Panc1 (cell line): ENCODE measurements at regions not wholly inside any gene's neighbourhood (a gene's known extent, or its start where the extent isn't known, plus 50 kb on each side); places are given as distances from the start of the nearest gene placed in this dataset.

Experiments
- ATAC-seq: fragments of 200-7000 bp; cut with Tn5 transposase; 2 replicates; pipeline ENCODE4 v1.9.1; 2020; ENCODE audit warnings: mild to moderate bottlenecking, moderate library complexity
- BruUV-seq: library from RNA; stranded (reverse); fragments of 400-500 nt; replicated peaks from 2 replicates; lab custom pipeline; 2021; lab: Mats Ljungman, UMichigan
- CTCF ChIA-PET: fragments of 300-600 bp; sonication (Branson Sonifier 250); formaldehyde crosslinking; loops from one replicate; lab custom pipeline; 2022; ENCODE audit warnings: antibody characterized with exemption; lab: Charles Lee
- POLR2A ChIA-PET: fragments of 300-600 bp; sonication (Branson Sonifier 250); formaldehyde crosslinking; loops from one replicate; lab custom pipeline; 2022; ENCODE audit warnings: antibody characterized with exemption; lab: Charles Lee
- DNase-seq: peaks from one replicate; pipeline ENCODE4 v3.0.0-alpha.2; 2010; ENCODE audit warnings: low read depth, low spot score
- H3K27ac ChIP-seq: 2 replicates; pipeline ENCODE4 v1.5.1; 2011; ENCODE audit warnings: mild to moderate bottlenecking, low read length, inconsistent platforms
- H3K27me3 ChIP-seq: fragments of 200-500 bp; sonication (Bioruptor generic); 2 replicates; pipeline ENCODE4 v1.6.0; 2014; ENCODE audit warnings: low read length, inconsistent platforms; ENCODE audit not compliant: control insufficient read depth, insufficient read depth
- H3K36me3 ChIP-seq: fragments of 200-500 bp; sonication (Bioruptor generic); 2 replicates; pipeline ENCODE4 v1.5.1; 2014; ENCODE audit warnings: inconsistent platforms, mild to moderate bottlenecking, low read length, moderate library complexity; ENCODE audit not compliant: control insufficient read depth, insufficient read depth
- H3K4me1 ChIP-seq: 2 replicates; pipeline ENCODE4 v1.5.1; 2011; ENCODE audit warnings: inconsistent platforms, mild to moderate bottlenecking, low read length, moderate library complexity; ENCODE audit not compliant: control insufficient read depth, insufficient read depth
- H3K4me3 ChIP-seq, 2 experiments: 2 replicates each; pipeline ENCODE4 v1.5.1; 2011 to 2012; ENCODE audit warnings: low read depth in 2 of 2, low read length in 2 of 2, mild to moderate bottlenecking in 2 of 2, inconsistent platforms in 1 of 2, moderate library complexity in 1 of 2
- H3K9me3 ChIP-seq: fragments of 200-500 bp; sonication (Bioruptor generic); 2 replicates; pipeline ENCODE4 v1.5.1; 2014; ENCODE audit warnings: low read depth, mild to moderate bottlenecking, inconsistent platforms, low read length, moderate library complexity; ENCODE audit not compliant: control insufficient read depth, insufficient read depth
- POLR2AphosphoS5 ChIP-seq: IDR thresholded peaks from 2 replicates; pipeline ENCODE4 v1.6.1; 2012; ENCODE audit warnings: mild to moderate bottlenecking, low read depth, low read length, moderate library complexity
- SIN3A ChIP-seq: IDR thresholded peaks from 2 replicates; pipeline ENCODE4 v1.6.1; 2012; ENCODE audit warnings: low read depth, mild to moderate bottlenecking, low read length, moderate library complexity, borderline replicate concordance; ENCODE audit not compliant: insufficient read depth
- TCF7L2 ChIP-seq: IDR thresholded peaks from 2 replicates; pipeline ENCODE4 v1.6.1; 2011; ENCODE audit warnings: mild to moderate bottlenecking, low read depth, low read length, inconsistent platforms
- in situ Hi-C: cut with HindIII; loops from 2 replicates; pipeline ENCODE4 v1.10.0; 2016; ENCODE audit warnings: low sequenced_read_pairs, low pct_unique_long_range_greater_than_20kb
- intact Hi-C: fragments of 100-400 bp; cut with micrococcal nuclease; formaldehyde crosslinking; loops from one replicate; pipeline ENCODE4 v1.10.0; 2022; ENCODE audit not compliant: unreplicated experiment
- TF ChIP-seq, protein P1 (sequence below): fragments of 450-650 bp; IDR thresholded peaks from 2 replicates; pipeline ENCODE4 v1.5.1; 2017; ENCODE audit warnings: mild to moderate bottlenecking
- TF ChIP-seq, protein P2 (sequence below), 2 experiments: IDR thresholded peaks; 2 replicates each; pipeline ENCODE4 v1.6.1; 2011 to 2012; ENCODE audit warnings: low read depth in 2 of 2, control low read depth in 1 of 2, low read length in 1 of 2, mild to moderate bottlenecking in 1 of 2, moderate library complexity in 1 of 2; ENCODE audit not compliant: insufficient read depth in 1 of 2

DNA sequence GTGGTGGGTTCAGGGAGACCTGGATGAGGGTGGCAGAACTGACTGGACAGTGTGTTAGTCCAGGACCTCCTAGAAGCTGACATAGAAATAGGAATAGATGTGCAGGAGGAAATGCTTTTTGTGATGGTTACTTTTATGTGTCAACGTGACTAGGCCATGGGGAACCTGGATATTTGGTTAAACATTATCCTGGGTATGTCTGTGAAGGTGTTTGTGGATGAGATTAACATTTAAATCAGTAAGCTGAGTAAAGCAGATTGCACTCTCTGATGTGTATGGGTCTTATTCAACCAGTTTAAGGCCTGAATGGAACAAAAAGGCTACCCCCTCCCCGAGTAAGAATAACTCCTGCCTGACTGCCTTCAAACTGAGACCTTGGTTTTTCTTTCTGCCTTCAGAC is 219.3 kb downstream of the DHX35 start:
- H3K27me3 ChIP-seq = 0 out of 2 replicates have a peak, but pooled peaks cover 3% of the 10 kb centered on the region
- BruUV-seq = no TSS peak
- H3K36me3 ChIP-seq = no peaks in the 10 kb centered on the region
- H3K9me3 ChIP-seq = no peaks in the 10 kb centered on the region
- intact Hi-C loops = no loop called here
- no peaks in the 10 kb centered on the region for H3K4me1 ChIP-seq
- no peak for TF ChIP-seq POLR2AphosphoS5
- no peak for TF ChIP-seq TCF7L2
- TF ChIP-seq SIN3A = no peak
- TF ChIP-seq, protein P1, sequence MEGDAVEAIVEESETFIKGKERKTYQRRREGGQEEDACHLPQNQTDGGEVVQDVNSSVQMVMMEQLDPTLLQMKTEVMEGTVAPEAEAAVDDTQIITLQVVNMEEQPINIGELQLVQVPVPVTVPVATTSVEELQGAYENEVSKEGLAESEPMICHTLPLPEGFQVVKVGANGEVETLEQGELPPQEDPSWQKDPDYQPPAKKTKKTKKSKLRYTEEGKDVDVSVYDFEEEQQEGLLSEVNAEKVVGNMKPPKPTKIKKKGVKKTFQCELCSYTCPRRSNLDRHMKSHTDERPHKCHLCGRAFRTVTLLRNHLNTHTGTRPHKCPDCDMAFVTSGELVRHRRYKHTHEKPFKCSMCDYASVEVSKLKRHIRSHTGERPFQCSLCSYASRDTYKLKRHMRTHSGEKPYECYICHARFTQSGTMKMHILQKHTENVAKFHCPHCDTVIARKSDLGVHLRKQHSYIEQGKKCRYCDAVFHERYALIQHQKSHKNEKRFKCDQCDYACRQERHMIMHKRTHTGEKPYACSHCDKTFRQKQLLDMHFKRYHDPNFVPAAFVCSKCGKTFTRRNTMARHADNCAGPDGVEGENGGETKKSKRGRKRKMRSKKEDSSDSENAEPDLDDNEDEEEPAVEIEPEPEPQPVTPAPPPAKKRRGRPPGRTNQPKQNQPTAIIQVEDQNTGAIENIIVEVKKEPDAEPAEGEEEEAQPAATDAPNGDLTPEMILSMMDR = no peak
- TF ChIP-seq, protein P2, sequence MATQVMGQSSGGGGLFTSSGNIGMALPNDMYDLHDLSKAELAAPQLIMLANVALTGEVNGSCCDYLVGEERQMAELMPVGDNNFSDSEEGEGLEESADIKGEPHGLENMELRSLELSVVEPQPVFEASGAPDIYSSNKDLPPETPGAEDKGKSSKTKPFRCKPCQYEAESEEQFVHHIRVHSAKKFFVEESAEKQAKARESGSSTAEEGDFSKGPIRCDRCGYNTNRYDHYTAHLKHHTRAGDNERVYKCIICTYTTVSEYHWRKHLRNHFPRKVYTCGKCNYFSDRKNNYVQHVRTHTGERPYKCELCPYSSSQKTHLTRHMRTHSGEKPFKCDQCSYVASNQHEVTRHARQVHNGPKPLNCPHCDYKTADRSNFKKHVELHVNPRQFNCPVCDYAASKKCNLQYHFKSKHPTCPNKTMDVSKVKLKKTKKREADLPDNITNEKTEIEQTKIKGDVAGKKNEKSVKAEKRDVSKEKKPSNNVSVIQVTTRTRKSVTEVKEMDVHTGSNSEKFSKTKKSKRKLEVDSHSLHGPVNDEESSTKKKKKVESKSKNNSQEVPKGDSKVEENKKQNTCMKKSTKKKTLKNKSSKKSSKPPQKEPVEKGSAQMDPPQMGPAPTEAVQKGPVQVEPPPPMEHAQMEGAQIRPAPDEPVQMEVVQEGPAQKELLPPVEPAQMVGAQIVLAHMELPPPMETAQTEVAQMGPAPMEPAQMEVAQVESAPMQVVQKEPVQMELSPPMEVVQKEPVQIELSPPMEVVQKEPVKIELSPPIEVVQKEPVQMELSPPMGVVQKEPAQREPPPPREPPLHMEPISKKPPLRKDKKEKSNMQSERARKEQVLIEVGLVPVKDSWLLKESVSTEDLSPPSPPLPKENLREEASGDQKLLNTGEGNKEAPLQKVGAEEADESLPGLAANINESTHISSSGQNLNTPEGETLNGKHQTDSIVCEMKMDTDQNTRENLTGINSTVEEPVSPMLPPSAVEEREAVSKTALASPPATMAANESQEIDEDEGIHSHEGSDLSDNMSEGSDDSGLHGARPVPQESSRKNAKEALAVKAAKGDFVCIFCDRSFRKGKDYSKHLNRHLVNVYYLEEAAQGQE (IDR thresholded peaks at IDR 0.05; ENCODE audit: insufficient read depth in 1 of 2, low read depth in 2 of 2, low read length in 1 of 2) = no peak
- H3K4me3 ChIP-seq = no peak overlapping the region
- DNase-seq (no peak), ATAC-seq (no peak)
- ChIA-PET CTCF (no interaction called here), POLR2A (no interaction called here)
- in situ Hi-C loops = no loop called here
- H3K27ac ChIP-seq = no peak overlapping the region

DNA sequence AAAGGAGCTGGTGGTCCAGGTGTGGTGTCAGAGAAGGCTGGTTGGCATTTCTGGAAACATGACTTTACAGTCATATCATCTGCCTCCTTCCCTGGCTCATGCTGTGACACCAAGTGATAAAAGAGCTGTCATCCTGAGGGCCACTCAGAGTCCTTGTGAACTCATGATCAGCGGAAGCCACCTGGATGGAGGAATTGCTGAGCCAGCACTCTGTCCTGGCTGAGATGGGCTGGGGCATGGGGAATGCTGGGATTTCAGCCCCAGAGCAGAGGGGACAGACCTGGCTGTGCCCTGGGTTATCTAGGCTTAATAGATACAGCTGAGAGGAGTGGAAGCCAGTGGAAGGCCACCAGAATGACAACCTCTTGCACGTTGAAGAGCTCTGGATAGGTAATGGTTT is 214.3 kb downstream of the DHX35 start:
- Histone ChIP-seq H3K36me3 (no peaks in the 10 kb centered on the region), H3K27ac (no peak overlapping the region), H3K27me3 (0 out of 2 replicates have a peak, but pooled peaks cover 3% of the 10 kb centered on the region), H3K4me3 (no peak overlapping the region), H3K4me1 (no peaks in the 10 kb centered on the region), H3K9me3 (no peaks in the 10 kb centered on the region)
- ATAC-seq = no peak
- no peak for DNase-seq
- CTCF ChIA-PET = interaction anchor here (0.6 kb wide), 1 partner anchor 59 kb away, joined by 6 read pairs; no protein-coding TSS in a partner anchor
- POLR2A ChIA-PET = interaction anchor here (0.7 kb wide), 1 partner anchor 1270 kb away, joined by 3 read pairs; no protein-coding TSS in a partner anchor
- no peak for TF ChIP-seq SIN3A
- no peak for TF ChIP-seq TCF7L2
- no peak for TF ChIP-seq POLR2AphosphoS5
- TF ChIP-seq, protein P1 = no peak
- BruUV-seq = no TSS peak
- in situ Hi-C loops (no loop called here), intact Hi-C loops (no loop called here)
